GM18498 (cell line): ENCODE measurements at regions not wholly inside any gene's neighbourhood (a gene's known extent, or its start where the extent isn't known, plus 50 kb on each side); places are given as distances from the start of the nearest gene placed in this dataset.
"Not testable (repeated sequence)": the region's sequence is repeated elsewhere in the genome, so short reads cannot be mapped to it uniquely, and the experiment has no call there.

Experiments used
- ATAC-seq: cut with Tn5 transposase; IDR thresholded peaks from one replicate; pipeline ENCODE4 v1.9.1; 2021; ENCODE audit warnings: mild to moderate bottlenecking, moderate library complexity; ENCODE audit not compliant: unreplicated experiment

- ATAC-seq, result no peak
Measured at GRCh38 chr10:3879073-3879472, 94.1 kb upstream of the KLF6 start.

GRCh38 chr10:3877211-3878000, 92.4 kb upstream of the KLF6 start:
- ATAC-seq, result no peak

- no peak for ATAC-seq
Measured at GRCh38 chr10:3876350-3876962, 91.4 kb upstream of the KLF6 start.

GRCh38 chr10:3875842-3876235, 90.8 kb upstream of the KLF6 start:
- ATAC-seq, result no peak

DNA sequence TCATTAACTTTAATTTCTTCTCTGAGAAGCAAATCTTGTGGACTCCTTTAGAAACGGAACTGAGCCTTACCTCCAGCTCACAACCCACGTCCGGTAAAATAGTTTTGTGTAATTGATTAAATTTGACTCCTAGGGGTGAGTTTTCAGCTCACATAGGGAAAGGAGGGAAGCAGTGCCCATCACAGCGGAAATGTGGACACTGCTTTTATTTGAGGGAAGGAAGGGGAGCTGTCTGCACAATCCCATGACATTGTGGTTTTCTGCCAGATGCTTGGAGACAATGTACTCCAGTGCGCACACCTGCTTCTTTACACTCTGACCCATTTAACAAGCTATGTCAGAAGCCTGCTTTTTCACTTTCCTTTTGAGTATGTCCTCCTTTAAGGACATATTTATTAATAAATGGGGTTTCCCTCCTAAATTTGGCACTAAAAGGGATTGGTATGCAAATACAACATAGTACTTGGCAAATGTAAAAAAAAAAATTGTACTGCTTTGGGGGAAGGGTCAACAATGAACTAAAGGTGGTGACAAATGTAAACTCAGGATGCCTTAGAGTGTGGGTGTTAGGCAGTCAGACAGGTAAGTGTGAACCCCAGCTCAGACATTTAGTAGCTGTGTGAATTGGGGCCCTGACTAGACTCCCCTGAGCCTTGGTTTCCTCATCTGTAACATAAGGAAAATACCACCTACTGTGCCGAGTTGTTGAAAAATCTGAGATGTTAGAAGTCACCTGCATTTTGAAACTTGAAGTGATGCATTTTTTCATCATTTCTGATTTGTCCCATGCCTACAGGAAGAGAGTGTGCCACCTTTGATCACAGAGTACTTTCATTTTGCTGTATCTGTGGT, 90.2 kb upstream of the KLF6 start:
- ATAC-seq, result peak; percentile 72

DNA sequence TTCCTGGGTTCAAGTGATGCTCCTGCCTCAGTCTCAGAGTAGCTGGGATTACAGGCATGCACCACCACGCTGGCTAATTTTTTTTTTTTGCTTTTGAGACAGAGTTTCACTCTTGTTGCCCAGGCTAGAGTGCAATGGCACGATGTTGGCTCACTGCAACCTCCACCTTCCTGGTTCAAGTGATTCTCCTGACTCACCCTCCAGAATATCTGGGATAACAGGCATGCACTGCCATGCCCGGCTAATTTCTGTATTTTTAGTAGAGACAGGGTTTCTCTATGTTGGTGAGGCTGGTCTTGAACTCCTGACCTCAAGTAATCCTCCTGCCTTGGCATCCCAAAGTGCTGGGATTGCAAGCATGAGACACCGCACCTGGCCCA, 89.6 kb upstream of the KLF6 start:
- not testable (repeated sequence) for ATAC-seq

GRCh38 chr10:3873728-3874461, 88.9 kb upstream of the KLF6 start:
- peak; percentile 66 for ATAC-seq

DNA sequence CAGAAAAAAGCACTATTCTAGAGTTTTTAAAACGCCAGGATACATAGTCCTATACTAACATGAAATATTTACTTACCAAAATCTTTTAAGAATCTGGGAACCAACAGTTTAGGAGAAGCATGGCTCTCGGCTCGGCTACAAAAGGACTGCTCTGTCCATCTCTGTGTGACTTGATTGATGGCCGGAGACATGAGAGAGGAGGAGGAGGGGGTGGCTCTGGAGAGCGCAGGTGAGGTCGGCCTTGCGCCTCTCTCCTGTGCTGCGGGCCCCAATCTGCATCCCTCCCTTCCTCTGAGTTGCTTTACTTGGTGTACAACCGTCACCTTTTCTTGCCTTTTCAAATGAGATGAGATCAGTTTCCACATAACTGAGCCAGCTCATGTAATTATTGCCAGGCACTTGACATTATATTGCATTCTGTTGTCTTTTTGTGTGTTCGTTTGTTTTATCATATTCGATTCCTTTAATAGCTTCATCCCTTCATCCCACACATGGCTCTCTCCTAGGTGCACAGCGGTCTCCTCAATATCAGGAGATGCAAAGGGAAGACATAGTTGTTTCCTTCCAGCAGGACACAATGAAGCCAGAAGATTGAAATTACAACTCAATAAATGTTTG, 87.8 kb upstream of the KLF6 start:
- no peak for ATAC-seq

DNA sequence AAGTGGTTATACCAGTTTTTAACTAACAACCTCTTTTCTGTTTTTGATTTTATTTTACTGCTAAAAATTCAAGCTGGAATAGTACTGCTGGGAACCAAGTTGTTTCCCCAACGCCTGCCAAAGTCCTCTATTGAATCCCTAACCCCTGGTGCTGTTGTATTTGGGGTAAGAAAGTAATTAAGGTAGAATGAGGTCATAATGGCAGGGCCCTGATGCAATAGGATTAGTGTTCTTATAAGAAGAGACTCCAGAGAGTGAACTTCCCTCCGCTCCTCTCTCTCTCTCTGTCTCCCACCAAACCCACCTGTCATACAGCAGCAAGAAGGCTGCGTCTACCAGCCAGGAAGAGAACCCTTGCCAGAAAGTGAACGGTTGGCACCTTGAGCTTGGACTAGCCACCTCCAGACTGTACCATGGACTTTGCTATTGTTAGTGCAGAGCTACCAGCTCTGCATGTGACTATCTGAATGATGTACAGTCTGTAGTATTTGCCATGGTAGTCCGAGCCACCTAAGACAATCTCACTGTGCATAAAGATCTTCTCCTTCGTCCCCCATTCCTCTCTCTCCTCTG, 86.5 kb upstream of the KLF6 start:
- no peak for ATAC-seq

- ATAC-seq, result no peak
Measured at GRCh38 chr10:3869036-3869435, 84.0 kb upstream of the KLF6 start.

DNA sequence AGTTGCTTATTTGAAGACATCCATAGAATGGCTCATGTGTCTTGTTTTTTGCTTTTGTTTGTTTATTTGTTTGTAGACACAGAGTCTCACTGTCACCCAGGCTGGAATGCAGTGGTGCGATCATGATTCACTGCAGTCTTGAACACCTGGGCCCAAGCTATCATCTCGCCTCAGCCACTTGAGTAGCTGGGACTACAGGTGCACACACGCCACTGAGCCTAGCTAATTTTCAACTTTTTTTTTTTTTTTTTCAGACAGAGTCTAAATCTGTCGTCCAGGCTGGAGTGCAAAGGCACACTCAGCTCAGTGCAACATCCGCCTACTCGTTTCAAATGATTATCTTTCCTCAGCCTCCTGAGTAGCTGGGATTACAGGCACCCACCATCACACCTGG, 83.3 kb upstream of the KLF6 start:
- ATAC-seq, result peak; percentile 42

DNA sequence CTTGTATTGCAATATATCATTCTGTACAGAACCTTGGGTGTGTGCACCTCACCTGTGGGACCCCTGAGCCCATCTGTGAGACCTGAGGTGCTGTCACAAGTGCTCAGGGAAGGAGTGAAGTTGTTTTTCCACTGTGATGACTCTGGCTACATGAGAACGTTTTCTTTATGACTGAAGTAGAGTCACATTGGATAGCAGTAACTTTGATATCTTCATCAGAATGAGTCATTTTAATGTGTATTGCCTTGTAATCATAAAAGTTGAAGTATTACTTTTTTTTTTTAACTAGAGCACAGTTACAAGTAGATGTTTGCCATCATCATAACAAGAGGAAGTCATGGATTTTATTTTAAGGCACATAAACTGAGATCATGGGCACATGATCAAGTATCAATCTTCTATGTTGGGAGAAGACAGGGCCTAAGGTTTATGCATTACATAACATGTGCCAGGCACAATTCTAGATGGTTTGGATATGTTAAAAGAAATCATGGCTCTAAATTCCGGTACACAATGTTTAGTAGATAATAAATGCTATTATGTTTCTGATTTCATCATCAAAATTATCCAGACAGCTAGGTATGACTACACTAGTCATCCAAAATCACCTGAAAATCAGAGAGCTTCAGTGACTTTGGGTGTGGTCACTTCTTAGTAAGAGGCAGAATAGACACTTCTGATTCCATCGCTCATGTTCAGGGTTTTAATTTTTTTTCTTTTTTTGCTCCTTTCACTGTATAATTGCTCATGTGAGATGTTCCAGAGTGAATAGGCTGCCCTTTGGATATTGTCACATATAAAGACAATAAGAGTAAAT, 82.7 kb upstream of the KLF6 start:
- ATAC-seq, result no peak

GRCh38 chr10:3866332-3866731, 81.3 kb upstream of the KLF6 start:
- ATAC-seq, result no peak

DNA sequence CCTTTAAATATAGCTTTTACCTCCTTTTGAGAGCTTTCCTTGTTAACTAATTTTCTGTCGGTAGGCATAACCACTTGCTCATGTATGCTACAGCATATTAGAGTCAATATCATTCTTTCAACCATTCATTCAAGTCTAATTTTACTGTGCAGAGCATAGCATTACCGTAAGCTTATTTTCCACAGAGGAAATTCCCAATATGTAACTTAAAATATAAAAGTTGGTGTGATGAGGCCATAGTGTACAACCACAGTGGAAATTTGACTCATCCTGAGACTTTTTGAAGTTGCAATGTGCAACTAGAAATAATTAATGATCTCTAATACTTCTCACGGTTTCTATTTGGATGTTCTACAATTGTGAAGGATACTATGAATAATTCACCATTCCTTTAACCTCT, 80.6 kb upstream of the KLF6 start:
- ATAC-seq, result no peak

DNA sequence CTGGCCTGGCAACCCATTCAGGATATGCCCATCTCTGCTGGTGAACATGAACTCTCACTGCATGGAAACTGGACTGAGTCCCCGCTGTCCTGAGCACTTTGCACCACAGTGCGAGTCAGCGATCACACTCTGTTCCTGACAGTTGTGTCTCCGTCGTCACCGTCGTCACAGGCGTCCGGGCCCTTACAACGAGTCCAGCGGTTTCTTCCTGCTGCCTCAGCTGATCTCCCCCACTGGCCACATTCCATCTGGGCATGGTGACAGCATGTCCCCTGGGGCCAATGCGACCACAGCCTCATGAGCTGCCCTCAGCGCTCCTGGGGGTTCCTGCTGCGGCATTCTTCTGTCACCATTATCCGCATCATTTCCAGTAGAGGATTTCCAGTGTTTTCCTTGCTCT, 76.8 kb upstream of the KLF6 start:
- no peak for ATAC-seq

GRCh38 chr10:3858051-3858845, 73.2 kb upstream of the KLF6 start:
- ATAC-seq, result no peak

DNA sequence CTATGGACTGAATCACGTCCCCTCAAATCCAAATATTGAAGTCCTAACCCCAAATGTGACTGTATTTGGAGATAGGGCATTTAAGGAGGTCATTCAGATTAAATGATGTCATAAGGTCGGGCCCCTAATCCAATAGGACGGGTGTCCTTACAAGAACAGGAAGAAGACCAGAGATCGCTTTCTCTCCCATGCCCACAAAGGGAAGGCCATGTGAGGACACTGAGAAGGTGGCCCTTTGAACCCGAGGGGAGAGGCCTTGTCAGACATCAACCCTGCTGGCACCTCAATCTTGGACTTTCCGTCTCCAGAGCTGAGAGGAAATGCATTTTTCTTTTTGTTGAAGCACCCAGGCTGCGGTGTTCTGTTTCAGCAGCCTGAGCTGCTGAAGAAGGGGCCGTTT, 72.3 kb upstream of the KLF6 start:
- no peak for ATAC-seq

- no peak for ATAC-seq
Measured at GRCh38 chr10:3856593-3856992, 71.6 kb upstream of the KLF6 start.
